Astrocyte (in vitro differentiated cells and primary cell): ENCODE measurements at regions not wholly inside any gene's neighbourhood (a gene's known extent, or its start where the extent isn't known, plus 50 kb on each side); places are given as distances from the start of the nearest gene placed in this dataset.

Experiments
- CTCF ChIP-seq: IDR thresholded peaks from 2 replicates; pipeline ENCODE4 v1.5.1; 2011; ENCODE audit warnings: low read depth, mild to moderate bottlenecking, inconsistent platforms, low read length, moderate library complexity; ENCODE audit not compliant: insufficient read depth
- EZH2 ChIP-seq: IDR thresholded peaks from 2 replicates; pipeline ENCODE4 v1.6.1; 2012; ENCODE audit warnings: mild to moderate bottlenecking, low read length, inconsistent platforms; ENCODE audit not compliant: insufficient read depth

- TF ChIP-seq CTCF (no peak), EZH2 (no peak)
Measured at GRCh38 chr7:70857793-70858545, 274.0 kb upstream of the GALNT17 start.
